ENCODE measurements at regions not wholly inside any gene's neighbourhood (a gene's known extent, or its start where the extent isn't known, plus 50 kb on each side); places are given as distances from the start of the nearest gene placed in this dataset.
A peak's percentile ranks its signal among the peaks of the same experiment; 100 is the strongest.

GRCh38 chr13:111976474-111977178 lies 90.3 kb upstream of the SOX1 start:
- intact Hi-C loops (cut with DNase I), result no loop called here
- no peak for DNase-seq

- DNase-seq, result no peak
- intact Hi-C loops (cut with DNase I), result no loop called here
Observed at GRCh38 chr13:111977179-111977506, 89.8 kb upstream of the SOX1 start.

- DNase-seq, result no peak
- intact Hi-C loops (cut with DNase I), result no loop called here
Observed at GRCh38 chr13:111978546-111978945, 88.4 kb upstream of the SOX1 start.

- intact Hi-C loops (cut with DNase I), result no loop called here
- no peak for DNase-seq
Observed at GRCh38 chr13:111980146-111980929, 86.6 kb upstream of the SOX1 start.

GRCh38 chr13:111981006-111981405 lies 85.9 kb upstream of the SOX1 start:
- intact Hi-C loops (cut with DNase I), result no loop called here
- no peak for DNase-seq

GRCh38 chr13:111981446-111982165 lies 85.3 kb upstream of the SOX1 start:
- intact Hi-C loops (cut with DNase I), result no loop called here
- no peak for DNase-seq

- DNase-seq, result no peak
- intact Hi-C loops (cut with DNase I), result no loop called here
Observed at GRCh38 chr13:111984349-111984748, 82.6 kb upstream of the SOX1 start.

- no peak for DNase-seq
- intact Hi-C loops (cut with DNase I), result no loop called here
Observed at GRCh38 chr13:111990362-111990761, 76.6 kb upstream of the SOX1 start.

- DNase-seq, result no peak
- intact Hi-C loops (cut with DNase I), result no loop called here
Observed at GRCh38 chr13:111992911-111993310, 74.0 kb upstream of the SOX1 start.

- intact Hi-C loops (cut with DNase I), result no loop called here
- DNase-seq, result no peak
Observed at GRCh38 chr13:111993691-111994090, 73.3 kb upstream of the SOX1 start.

- intact Hi-C loops (cut with DNase I), result no loop called here
- no peak for DNase-seq
Observed at GRCh38 chr13:111994578-111994977, 72.4 kb upstream of the SOX1 start.

- DNase-seq, result no peak
- intact Hi-C loops (cut with DNase I), result no loop called here
Observed at GRCh38 chr13:111999352-111999751, 67.6 kb upstream of the SOX1 start.

GRCh38 chr13:112000888-112001287 lies 66.1 kb upstream of the SOX1 start:
- intact Hi-C loops (cut with DNase I), result no loop called here
- DNase-seq, result no peak

- DNase-seq, result no peak
- intact Hi-C loops (cut with DNase I), result no loop called here
Observed at GRCh38 chr13:112001571-112001970, 65.4 kb upstream of the SOX1 start.

- intact Hi-C loops (cut with DNase I), result no loop called here
- DNase-seq, result no peak
Observed at GRCh38 chr13:112003396-112003795, 63.6 kb upstream of the SOX1 start.

- intact Hi-C loops (cut with DNase I), result no loop called here
- no peak for DNase-seq
Observed at GRCh38 chr13:112003941-112004340, 63.0 kb upstream of the SOX1 start.

- DNase-seq, result no peak
- intact Hi-C loops (cut with DNase I), result no loop called here
Observed at GRCh38 chr13:112005925-112006324, 61.0 kb upstream of the SOX1 start.

GRCh38 chr13:112007191-112007590 lies 59.8 kb upstream of the SOX1 start:
- intact Hi-C loops (cut with DNase I), result no loop called here

GRCh38 chr13:112010714-112011113 lies 56.2 kb upstream of the SOX1 start:
- no peak for DNase-seq
- intact Hi-C loops (cut with DNase I), result no loop called here

More at GRCh38 chr13:112007191-112007590, 59.8 kb upstream of the SOX1 start:
- no peak for DNase-seq

- intact Hi-C loops (cut with DNase I), result no loop called here
- peak in 1 of 10 donors; percentile 72 for DNase-seq
Observed at GRCh38 chr13:112012016-112012704, 54.8 kb upstream of the SOX1 start.

- intact Hi-C loops (cut with DNase I), result no loop called here
- no peak for DNase-seq
Observed at GRCh38 chr13:112012705-112013085, 54.3 kb upstream of the SOX1 start.
